ENCODE measurements at regions not wholly inside any gene's neighbourhood (a gene's known extent, or its start where the extent isn't known, plus 50 kb on each side); places are given as distances from the start of the nearest gene placed in this dataset.

DNA sequence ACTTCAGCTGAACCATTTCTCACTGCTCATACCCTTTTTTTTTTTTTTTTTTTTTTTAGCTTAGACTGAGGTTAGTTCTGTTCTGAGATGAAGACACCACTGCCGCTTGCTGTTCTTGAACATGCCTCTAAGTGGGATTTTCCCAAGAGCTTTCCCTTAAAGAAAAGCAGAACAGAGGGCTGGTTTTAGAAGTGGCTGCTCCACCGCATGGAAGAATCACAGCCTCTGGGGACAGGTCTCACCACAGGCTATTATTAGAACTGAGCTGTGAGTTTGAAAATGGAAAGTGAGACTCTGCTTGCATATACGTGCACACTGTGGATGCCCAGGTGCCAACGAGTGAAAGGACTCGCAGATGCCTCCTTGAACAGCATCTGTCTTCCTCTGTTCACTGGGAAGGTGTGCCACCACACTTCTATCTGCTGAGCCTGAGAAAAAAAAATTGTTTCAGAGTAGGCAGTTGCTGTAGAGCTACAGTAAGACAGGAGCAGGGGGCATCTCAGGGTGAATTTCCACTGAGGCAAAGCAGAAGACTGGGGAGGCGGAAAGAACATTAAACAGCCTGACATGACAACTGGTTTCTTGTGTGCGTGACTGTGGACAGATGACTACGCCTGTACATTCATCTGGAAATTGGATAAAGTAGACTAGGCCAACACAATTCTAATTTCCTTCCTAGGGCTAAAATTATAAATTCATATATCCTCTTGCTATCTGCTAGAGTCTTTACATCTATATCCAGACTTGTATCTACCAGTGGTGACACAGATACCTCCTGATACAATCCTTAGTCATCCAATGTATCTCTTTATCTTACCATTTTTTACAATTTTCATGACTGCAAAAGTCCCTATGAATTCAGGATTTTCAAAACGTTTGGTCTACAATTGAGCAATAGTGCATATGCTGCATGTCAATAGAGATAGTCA is 1045.7 kb upstream of the CELF4 start:
- Mint-ChIP-seq H3K27me3 (ENCODE audit: insufficient read depth, low read depth, poor library complexity) (no peaks in the 10 kb centered on the region), H3K4me3 (no peak overlapping the region), H3K27ac (no peak overlapping the region), H3K4me1 (no peaks in the 10 kb centered on the region), H3K9me3 (no peaks in the 10 kb centered on the region), H3K36me3 (ENCODE audit: low read depth) (no peaks in the 10 kb centered on the region)
- Histone ChIP-seq H3K36me3 (ENCODE audit: insufficient read depth) (no peaks in the 10 kb centered on the region), H3K27ac (ENCODE audit: low read depth) (no peak overlapping the region), H3K79me2 (replicated peaks; ENCODE audit: insufficient read depth) (no peaks in the 10 kb centered on the region), H3K4me2 (no peak overlapping the region), H3K4me1 (ENCODE audit: insufficient read depth) (no peaks in the 10 kb centered on the region), H3K9me2 (ENCODE audit: insufficient read depth) (no peaks in the 10 kb centered on the region), H4K20me1 (replicated peaks; ENCODE audit: insufficient read depth) (no peaks in the 10 kb centered on the region), H2AFZ (no peak overlapping the region), H3F3A (replicated peaks; ENCODE audit: low read depth) (no peaks in the 10 kb centered on the region), H3K27me3 (ENCODE audit: insufficient read depth) (no peaks in the 10 kb centered on the region), H3K4me3 (no peak overlapping the region)
- TF ChIP-seq STAT1 (IDR thresholded peaks at IDR 0.05; ENCODE audit: unreplicated experiment) (no peak), JUNB (IDR thresholded peaks at IDR 0.05; ENCODE audit: unreplicated experiment) (no peak)
- DNase-seq (ENCODE audit: low spot score) (no peak), ATAC-seq (no peak)

DNA sequence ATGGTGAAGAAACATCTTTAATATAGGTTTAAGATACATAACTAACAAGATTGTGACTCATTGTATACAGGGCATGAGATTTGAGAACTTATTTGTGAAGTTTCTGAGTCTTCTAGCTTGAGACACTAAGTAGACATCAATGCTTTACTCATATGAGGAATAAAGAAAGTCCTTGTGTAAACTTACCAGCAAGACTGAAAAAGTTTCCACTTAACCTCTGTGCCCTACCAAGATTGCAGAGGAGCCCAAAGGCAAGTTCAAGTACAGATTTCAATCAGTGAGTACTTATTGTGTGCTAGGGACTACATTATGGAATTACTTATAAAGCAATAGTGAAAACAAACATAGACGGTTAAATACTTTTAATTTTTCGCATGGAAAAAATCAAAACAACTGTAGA is 1041.2 kb upstream of the CELF4 start:
- H3K4me2 ChIP-seq: no peak overlapping the region
- no peaks in the 10 kb centered on the region for H3K36me3 ChIP-seq (ENCODE audit: insufficient read depth)
- H3K27ac Mint-ChIP-seq: no peak overlapping the region
- no peaks in the 10 kb centered on the region for H3K9me2 ChIP-seq (ENCODE audit: insufficient read depth)
- H3F3A ChIP-seq (replicated peaks; ENCODE audit: low read depth): no peaks in the 10 kb centered on the region
- no peaks in the 10 kb centered on the region for H3K36me3 Mint-ChIP-seq (ENCODE audit: low read depth)
- no peaks in the 10 kb centered on the region for H3K4me1 Mint-ChIP-seq
- no peaks in the 10 kb centered on the region for H3K4me1 ChIP-seq (ENCODE audit: insufficient read depth)
- ATAC-seq (no peak), DNase-seq (ENCODE audit: low spot score) (no peak)
- H3K27ac ChIP-seq (ENCODE audit: low read depth): no peak overlapping the region
- H3K4me3 ChIP-seq: no peak overlapping the region
- no peaks in the 10 kb centered on the region for H4K20me1 ChIP-seq (replicated peaks; ENCODE audit: insufficient read depth)
- H3K4me3 Mint-ChIP-seq: no peak overlapping the region
- H3K79me2 ChIP-seq (replicated peaks; ENCODE audit: insufficient read depth): no peaks in the 10 kb centered on the region
- H2AFZ ChIP-seq: no peak overlapping the region
- no peaks in the 10 kb centered on the region for H3K27me3 Mint-ChIP-seq (ENCODE audit: insufficient read depth, low read depth, poor library complexity)
- no peaks in the 10 kb centered on the region for H3K27me3 ChIP-seq (ENCODE audit: insufficient read depth)
- H3K9me3 Mint-ChIP-seq: no peaks in the 10 kb centered on the region
- TF ChIP-seq CREB1 (CRISPR knock-in tag; IDR thresholded peaks at IDR 0.05; ENCODE audit: low read depth) (no peak), ZNF114 (CRISPR knock-in tag; IDR thresholded peaks at IDR 0.05) (no peak), POLR2AphosphoS5 (IDR thresholded peaks at IDR 0.05; ENCODE audit: low read depth) (no peak), JUNB (IDR thresholded peaks at IDR 0.05; ENCODE audit: unreplicated experiment) (no peak), EZH2 (IDR thresholded peaks at IDR 0.05; ENCODE audit: low read depth, unreplicated experiment) (no peak), NANOG (IDR thresholded peaks at IDR 0.05; ENCODE audit: borderline replicate concordance) (no peak)
- TF ChIP-seq, protein P1, sequence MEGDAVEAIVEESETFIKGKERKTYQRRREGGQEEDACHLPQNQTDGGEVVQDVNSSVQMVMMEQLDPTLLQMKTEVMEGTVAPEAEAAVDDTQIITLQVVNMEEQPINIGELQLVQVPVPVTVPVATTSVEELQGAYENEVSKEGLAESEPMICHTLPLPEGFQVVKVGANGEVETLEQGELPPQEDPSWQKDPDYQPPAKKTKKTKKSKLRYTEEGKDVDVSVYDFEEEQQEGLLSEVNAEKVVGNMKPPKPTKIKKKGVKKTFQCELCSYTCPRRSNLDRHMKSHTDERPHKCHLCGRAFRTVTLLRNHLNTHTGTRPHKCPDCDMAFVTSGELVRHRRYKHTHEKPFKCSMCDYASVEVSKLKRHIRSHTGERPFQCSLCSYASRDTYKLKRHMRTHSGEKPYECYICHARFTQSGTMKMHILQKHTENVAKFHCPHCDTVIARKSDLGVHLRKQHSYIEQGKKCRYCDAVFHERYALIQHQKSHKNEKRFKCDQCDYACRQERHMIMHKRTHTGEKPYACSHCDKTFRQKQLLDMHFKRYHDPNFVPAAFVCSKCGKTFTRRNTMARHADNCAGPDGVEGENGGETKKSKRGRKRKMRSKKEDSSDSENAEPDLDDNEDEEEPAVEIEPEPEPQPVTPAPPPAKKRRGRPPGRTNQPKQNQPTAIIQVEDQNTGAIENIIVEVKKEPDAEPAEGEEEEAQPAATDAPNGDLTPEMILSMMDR (conservative IDR thresholded peaks at IDR 0.05; ENCODE audit: low read depth in 2 of 2): no peak
- TF ChIP-seq, protein P2, sequence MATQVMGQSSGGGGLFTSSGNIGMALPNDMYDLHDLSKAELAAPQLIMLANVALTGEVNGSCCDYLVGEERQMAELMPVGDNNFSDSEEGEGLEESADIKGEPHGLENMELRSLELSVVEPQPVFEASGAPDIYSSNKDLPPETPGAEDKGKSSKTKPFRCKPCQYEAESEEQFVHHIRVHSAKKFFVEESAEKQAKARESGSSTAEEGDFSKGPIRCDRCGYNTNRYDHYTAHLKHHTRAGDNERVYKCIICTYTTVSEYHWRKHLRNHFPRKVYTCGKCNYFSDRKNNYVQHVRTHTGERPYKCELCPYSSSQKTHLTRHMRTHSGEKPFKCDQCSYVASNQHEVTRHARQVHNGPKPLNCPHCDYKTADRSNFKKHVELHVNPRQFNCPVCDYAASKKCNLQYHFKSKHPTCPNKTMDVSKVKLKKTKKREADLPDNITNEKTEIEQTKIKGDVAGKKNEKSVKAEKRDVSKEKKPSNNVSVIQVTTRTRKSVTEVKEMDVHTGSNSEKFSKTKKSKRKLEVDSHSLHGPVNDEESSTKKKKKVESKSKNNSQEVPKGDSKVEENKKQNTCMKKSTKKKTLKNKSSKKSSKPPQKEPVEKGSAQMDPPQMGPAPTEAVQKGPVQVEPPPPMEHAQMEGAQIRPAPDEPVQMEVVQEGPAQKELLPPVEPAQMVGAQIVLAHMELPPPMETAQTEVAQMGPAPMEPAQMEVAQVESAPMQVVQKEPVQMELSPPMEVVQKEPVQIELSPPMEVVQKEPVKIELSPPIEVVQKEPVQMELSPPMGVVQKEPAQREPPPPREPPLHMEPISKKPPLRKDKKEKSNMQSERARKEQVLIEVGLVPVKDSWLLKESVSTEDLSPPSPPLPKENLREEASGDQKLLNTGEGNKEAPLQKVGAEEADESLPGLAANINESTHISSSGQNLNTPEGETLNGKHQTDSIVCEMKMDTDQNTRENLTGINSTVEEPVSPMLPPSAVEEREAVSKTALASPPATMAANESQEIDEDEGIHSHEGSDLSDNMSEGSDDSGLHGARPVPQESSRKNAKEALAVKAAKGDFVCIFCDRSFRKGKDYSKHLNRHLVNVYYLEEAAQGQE (IDR thresholded peaks at IDR 0.05; ENCODE audit: unreplicated experiment): no peak
- TF ChIP-seq, protein P3, sequence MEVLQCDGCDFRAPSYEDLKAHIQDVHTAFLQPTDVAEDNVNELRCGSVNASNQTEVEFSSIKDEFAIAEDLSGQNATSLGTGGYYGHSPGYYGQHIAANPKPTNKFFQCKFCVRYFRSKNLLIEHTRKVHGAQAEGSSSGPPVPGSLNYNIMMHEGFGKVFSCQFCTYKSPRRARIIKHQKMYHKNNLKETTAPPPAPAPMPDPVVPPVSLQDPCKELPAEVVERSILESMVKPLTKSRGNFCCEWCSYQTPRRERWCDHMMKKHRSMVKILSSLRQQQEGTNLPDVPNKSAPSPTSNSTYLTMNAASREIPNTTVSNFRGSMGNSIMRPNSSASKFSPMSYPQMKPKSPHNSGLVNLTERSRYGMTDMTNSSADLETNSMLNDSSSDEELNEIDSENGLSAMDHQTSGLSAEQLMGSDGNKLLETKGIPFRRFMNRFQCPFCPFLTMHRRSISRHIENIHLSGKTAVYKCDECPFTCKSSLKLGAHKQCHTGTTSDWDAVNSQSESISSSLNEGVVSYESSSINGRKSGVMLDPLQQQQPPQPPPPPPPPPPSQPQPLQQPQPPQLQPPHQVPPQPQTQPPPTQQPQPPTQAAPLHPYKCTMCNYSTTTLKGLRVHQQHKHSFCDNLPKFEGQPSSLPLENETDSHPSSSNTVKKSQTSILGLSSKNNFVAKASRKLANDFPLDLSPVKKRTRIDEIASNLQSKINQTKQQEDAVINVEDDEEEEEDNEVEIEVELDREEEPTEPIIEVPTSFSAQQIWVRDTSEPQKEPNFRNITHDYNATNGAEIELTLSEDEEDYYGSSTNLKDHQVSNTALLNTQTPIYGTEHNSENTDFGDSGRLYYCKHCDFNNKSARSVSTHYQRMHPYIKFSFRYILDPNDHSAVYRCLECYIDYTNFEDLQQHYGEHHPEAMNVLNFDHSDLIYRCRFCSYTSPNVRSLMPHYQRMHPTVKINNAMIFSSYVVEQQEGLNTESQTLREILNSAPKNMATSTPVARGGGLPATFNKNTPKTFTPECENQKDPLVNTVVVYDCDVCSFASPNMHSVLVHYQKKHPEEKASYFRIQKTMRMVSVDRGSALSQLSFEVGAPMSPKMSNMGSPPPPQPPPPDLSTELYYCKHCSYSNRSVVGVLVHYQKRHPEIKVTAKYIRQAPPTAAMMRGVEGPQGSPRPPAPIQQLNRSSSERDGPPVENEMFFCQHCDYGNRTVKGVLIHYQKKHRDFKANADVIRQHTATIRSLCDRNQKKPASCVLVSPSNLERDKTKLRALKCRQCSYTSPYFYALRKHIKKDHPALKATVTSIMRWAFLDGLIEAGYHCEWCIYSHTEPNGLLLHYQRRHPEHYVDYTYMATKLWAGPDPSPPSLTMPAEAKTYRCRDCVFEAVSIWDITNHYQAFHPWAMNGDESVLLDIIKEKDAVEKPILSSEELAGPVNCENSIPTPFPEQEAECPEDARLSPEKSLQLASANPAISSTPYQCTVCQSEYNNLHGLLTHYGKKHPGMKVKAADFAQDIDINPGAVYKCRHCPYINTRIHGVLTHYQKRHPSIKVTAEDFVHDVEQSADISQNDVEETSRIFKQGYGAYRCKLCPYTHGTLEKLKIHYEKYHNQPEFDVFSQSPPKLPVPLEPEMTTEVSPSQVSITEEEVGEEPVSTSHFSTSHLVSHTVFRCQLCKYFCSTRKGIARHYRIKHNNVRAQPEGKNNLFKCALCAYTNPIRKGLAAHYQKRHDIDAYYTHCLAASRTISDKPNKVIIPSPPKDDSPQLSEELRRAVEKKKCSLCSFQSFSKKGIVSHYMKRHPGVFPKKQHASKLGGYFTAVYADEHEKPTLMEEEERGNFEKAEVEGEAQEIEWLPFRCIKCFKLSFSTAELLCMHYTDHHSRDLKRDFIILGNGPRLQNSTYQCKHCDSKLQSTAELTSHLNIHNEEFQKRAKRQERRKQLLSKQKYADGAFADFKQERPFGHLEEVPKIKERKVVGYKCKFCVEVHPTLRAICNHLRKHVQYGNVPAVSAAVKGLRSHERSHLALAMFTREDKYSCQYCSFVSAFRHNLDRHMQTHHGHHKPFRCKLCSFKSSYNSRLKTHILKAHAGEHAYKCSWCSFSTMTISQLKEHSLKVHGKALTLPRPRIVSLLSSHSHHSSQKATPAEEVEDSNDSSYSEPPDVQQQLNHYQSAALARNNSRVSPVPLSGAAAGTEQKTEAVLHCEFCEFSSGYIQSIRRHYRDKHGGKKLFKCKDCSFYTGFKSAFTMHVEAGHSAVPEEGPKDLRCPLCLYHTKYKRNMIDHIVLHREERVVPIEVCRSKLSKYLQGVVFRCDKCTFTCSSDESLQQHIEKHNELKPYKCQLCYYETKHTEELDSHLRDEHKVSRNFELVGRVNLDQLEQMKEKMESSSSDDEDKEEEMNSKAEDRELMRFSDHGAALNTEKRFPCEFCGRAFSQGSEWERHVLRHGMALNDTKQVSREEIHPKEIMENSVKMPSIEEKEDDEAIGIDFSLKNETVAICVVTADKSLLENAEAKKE (CRISPR knock-in tag; IDR thresholded peaks at IDR 0.05): no peak

Data from GM23338 (cell line).